VCaP (cell line): ENCODE measurements at regions not wholly inside any gene's neighbourhood (a gene's known extent, or its start where the extent isn't known, plus 50 kb on each side); places are given as distances from the start of the nearest gene placed in this dataset.
"Not testable (repeated sequence)": the region's sequence is repeated elsewhere in the genome, so short reads cannot be mapped to it uniquely, and the experiment has no call there.

ENCODE experiments used
- H3K27ac ChIP-seq: fragments of 450-650 bp; 2 replicates; pipeline ENCODE4 v1.5.1; 2017
- CTCF ChIP-seq: fragments of 450-650 bp; conservative IDR thresholded peaks from 2 replicates; pipeline ENCODE4 v1.5.1; 2017; ENCODE audit warnings: mild to moderate bottlenecking, moderate library complexity

GRCh38 chr6:37089783-37090182 is 80.2 kb upstream of the PIM1 start:
- no peak for TF ChIP-seq CTCF
- H3K27ac ChIP-seq: no peak overlapping the region

GRCh38 chr6:37091104-37091503 is 78.8 kb upstream of the PIM1 start:
- not testable (repeated sequence) for H3K27ac ChIP-seq

- H3K27ac ChIP-seq: not testable (repeated sequence)
Measured at GRCh38 chr6:37091586-37091985, 78.4 kb upstream of the PIM1 start.

GRCh38 chr6:37092923-37093727 is 76.8 kb upstream of the PIM1 start:
- no peak overlapping the region for H3K27ac ChIP-seq

GRCh38 chr6:37093728-37094069 is 76.3 kb upstream of the PIM1 start:
- no peak for TF ChIP-seq CTCF

More at GRCh38 chr6:37092923-37093727, 76.8 kb upstream of the PIM1 start:
- no peak for TF ChIP-seq CTCF

GRCh38 chr6:37095997-37096396 is 74.0 kb upstream of the PIM1 start:
- no peak overlapping the region for H3K27ac ChIP-seq
- TF ChIP-seq CTCF: no peak

More at GRCh38 chr6:37093728-37094069, 76.3 kb upstream of the PIM1 start:
- no peak overlapping the region for H3K27ac ChIP-seq

GRCh38 chr6:37097335-37097734 is 72.6 kb upstream of the PIM1 start:
- no peak for TF ChIP-seq CTCF
- no peak overlapping the region for H3K27ac ChIP-seq

- H3K27ac ChIP-seq: no peak overlapping the region
- TF ChIP-seq CTCF: no peak
Measured at GRCh38 chr6:37099442-37099841, 70.5 kb upstream of the PIM1 start.

GRCh38 chr6:37100745-37101144 is 69.2 kb upstream of the PIM1 start:
- H3K27ac ChIP-seq: peak overlapping the region; percentile 99
- no peak for TF ChIP-seq CTCF
